Gastroesophageal sphincter (tissue), 3 donors: ENCODE measurements at regions not wholly inside any gene's neighbourhood (a gene's known extent, or its start where the extent isn't known, plus 50 kb on each side); places are given as distances from the start of the nearest gene placed in this dataset.

ENCODE experiments used
- CTCF ChIP-seq, 4 experiments: fragments of 200-600 bp in 2 of 4; fragments of 450-650 bp in 2 of 4; sonication (generic) in 1 of 4; IDR thresholded peaks; one replicate each; pipeline ENCODE4 v1.5.1; 2017 to 2019; ENCODE audit warnings: antibody characterized with exemption in 4 of 4, mild to moderate bottlenecking in 2 of 4, moderate library complexity in 2 of 4
- POLR2A ChIP-seq, 2 donors: fragments of 450-650 bp; IDR thresholded peaks; one replicate each; pipeline ENCODE4 v1.6.1; 2017; ENCODE audit warnings: antibody characterized with exemption in 2 of 2, mild to moderate bottlenecking in 2 of 2, moderate library complexity in 1 of 2

- TF ChIP-seq POLR2A (IDR thresholded peaks at IDR 0.05) (no peak), CTCF (IDR thresholded peaks at IDR 0.05) (no peak)
These were observed 142.8 kb upstream of the MYLIP start for GRCh38 chr6:15986027-15986629.
